ENCODE measurements at regions not wholly inside any gene's neighbourhood (a gene's known extent, or its start where the extent isn't known, plus 50 kb on each side); places are given as distances from the start of the nearest gene placed in this dataset.

GRCh38 chr2:101550555-101550954 lies 75.6 kb upstream of the RFX8 start:
- H3K27me3 ChIP-seq (ENCODE audit: control insufficient read depth, insufficient read depth, low read length), result no peaks in the 10 kb centered on the region
- DNase-seq, result no peak
- H3K4me3 ChIP-seq (ENCODE audit: insufficient read depth, low read depth, low read length), result no peak overlapping the region
- H3K36me3 ChIP-seq (replicated peaks; ENCODE audit: control insufficient read depth, insufficient read depth, low read length), result no peaks in the 10 kb centered on the region

- no peak overlapping the region for H3K4me3 ChIP-seq (ENCODE audit: insufficient read depth, low read depth, low read length)
- H3K36me3 ChIP-seq (replicated peaks; ENCODE audit: control insufficient read depth, insufficient read depth, low read length), result no peaks in the 10 kb centered on the region
- DNase-seq, result no peak
- H3K27me3 ChIP-seq (ENCODE audit: control insufficient read depth, insufficient read depth, low read length), result no peaks in the 10 kb centered on the region
Observed at GRCh38 chr2:101549371-101549770, 74.5 kb upstream of the RFX8 start.

- Histone ChIP-seq H3K4me3 (ENCODE audit: insufficient read depth, low read depth, low read length) (no peak overlapping the region), H3K27me3 (ENCODE audit: control insufficient read depth, insufficient read depth, low read length) (no peaks in the 10 kb centered on the region), H3K36me3 (replicated peaks; ENCODE audit: control insufficient read depth, insufficient read depth, low read length) (no peaks in the 10 kb centered on the region)
- no peak for DNase-seq
Observed at GRCh38 chr2:101546376-101547058, 71.6 kb upstream of the RFX8 start.

GRCh38 chr2:101545950-101546349 lies 71.0 kb upstream of the RFX8 start:
- DNase-seq, result no peak
- Histone ChIP-seq H3K36me3 (replicated peaks; ENCODE audit: control insufficient read depth, insufficient read depth, low read length) (no peaks in the 10 kb centered on the region), H3K27me3 (ENCODE audit: control insufficient read depth, insufficient read depth, low read length) (no peaks in the 10 kb centered on the region), H3K4me3 (ENCODE audit: insufficient read depth, low read depth, low read length) (no peak overlapping the region)

GRCh38 chr2:101540518-101540917 lies 65.6 kb upstream of the RFX8 start:
- no peak overlapping the region for H3K4me3 ChIP-seq (ENCODE audit: insufficient read depth, low read depth, low read length)
- H3K36me3 ChIP-seq (replicated peaks; ENCODE audit: control insufficient read depth, insufficient read depth, low read length), result no peaks in the 10 kb centered on the region
- no peaks in the 10 kb centered on the region for H3K27me3 ChIP-seq (ENCODE audit: control insufficient read depth, insufficient read depth, low read length)
- DNase-seq, result no peak

GRCh38 chr2:101538076-101538475 lies 63.2 kb upstream of the RFX8 start:
- Histone ChIP-seq H3K27me3 (ENCODE audit: control insufficient read depth, insufficient read depth, low read length) (no peaks in the 10 kb centered on the region), H3K4me3 (ENCODE audit: insufficient read depth, low read depth, low read length) (no peak overlapping the region), H3K36me3 (replicated peaks; ENCODE audit: control insufficient read depth, insufficient read depth, low read length) (no peaks in the 10 kb centered on the region)
- no peak for DNase-seq

GRCh38 chr2:101534149-101534611 lies 59.3 kb upstream of the RFX8 start:
- DNase-seq, result peak; percentile 36
- Histone ChIP-seq H3K4me3 (ENCODE audit: insufficient read depth, low read depth, low read length) (no peak overlapping the region), H3K36me3 (replicated peaks; ENCODE audit: control insufficient read depth, insufficient read depth, low read length) (no peaks in the 10 kb centered on the region), H3K27me3 (ENCODE audit: control insufficient read depth, insufficient read depth, low read length) (no peaks in the 10 kb centered on the region)

- Histone ChIP-seq H3K4me3 (ENCODE audit: insufficient read depth, low read depth, low read length) (no peak overlapping the region), H3K36me3 (replicated peaks; ENCODE audit: control insufficient read depth, insufficient read depth, low read length) (no peaks in the 10 kb centered on the region), H3K27me3 (ENCODE audit: control insufficient read depth, insufficient read depth, low read length) (no peaks in the 10 kb centered on the region)
- peak; percentile 46 for DNase-seq
Observed at GRCh38 chr2:101533561-101534148, 58.7 kb upstream of the RFX8 start.

GRCh38 chr2:101528501-101528900 lies 53.6 kb upstream of the RFX8 start:
- no peaks in the 10 kb centered on the region for H3K36me3 ChIP-seq (replicated peaks; ENCODE audit: control insufficient read depth, insufficient read depth, low read length)
- no peak overlapping the region for H3K4me3 ChIP-seq (ENCODE audit: insufficient read depth, low read depth, low read length)
- no peak for DNase-seq
- no peaks in the 10 kb centered on the region for H3K27me3 ChIP-seq (ENCODE audit: control insufficient read depth, insufficient read depth, low read length)

- no peak for DNase-seq
- no peaks in the 10 kb centered on the region for H3K27me3 ChIP-seq (ENCODE audit: control insufficient read depth, insufficient read depth, low read length)
- H3K36me3 ChIP-seq (replicated peaks; ENCODE audit: control insufficient read depth, insufficient read depth, low read length), result no peaks in the 10 kb centered on the region
- H3K4me3 ChIP-seq (ENCODE audit: insufficient read depth, low read depth, low read length), result no peak overlapping the region
Observed at GRCh38 chr2:101524806-101525430, 50.0 kb upstream of the RFX8 start.
